ENCODE measurements at regions not wholly inside any gene's neighbourhood (a gene's known extent, or its start where the extent isn't known, plus 50 kb on each side); places are given as distances from the start of the nearest gene placed in this dataset.
"Not testable (repeated sequence)": the region's sequence is repeated elsewhere in the genome, so short reads cannot be mapped to it uniquely, and the experiment has no call there.

GRCh38 chr10:65341323-65341925 lies 1584.4 kb upstream of the LRRTM3 start:
- no peak for DNase-seq

- no peak for DNase-seq
Observed at GRCh38 chr10:65342245-65342644, 1583.6 kb upstream of the LRRTM3 start.

- DNase-seq, result no peak
Observed at GRCh38 chr10:65346466-65346865, 1579.4 kb upstream of the LRRTM3 start.

GRCh38 chr10:65348637-65349036 lies 1577.2 kb upstream of the LRRTM3 start:
- no peak for DNase-seq

GRCh38 chr10:65350611-65351010 lies 1575.2 kb upstream of the LRRTM3 start:
- no peak for DNase-seq

- DNase-seq, result no peak
Observed at GRCh38 chr10:65355141-65355680, 1570.6 kb upstream of the LRRTM3 start.

GRCh38 chr10:65358565-65358964 lies 1567.3 kb upstream of the LRRTM3 start:
- DNase-seq, result no peak

- DNase-seq, result no peak
Observed at GRCh38 chr10:65360497-65360896, 1565.3 kb upstream of the LRRTM3 start.

GRCh38 chr10:65365878-65366277 lies 1560.0 kb upstream of the LRRTM3 start:
- no peak for DNase-seq

- no peak for DNase-seq
Observed at GRCh38 chr10:65367706-65368105, 1558.1 kb upstream of the LRRTM3 start.

GRCh38 chr10:65375528-65375927 lies 1550.3 kb upstream of the LRRTM3 start:
- DNase-seq, result no peak

- no peak for DNase-seq
Observed at GRCh38 chr10:65377687-65378086, 1548.1 kb upstream of the LRRTM3 start.

- DNase-seq, result no peak
Observed at GRCh38 chr10:65394502-65395297, 1531.1 kb upstream of the LRRTM3 start.

GRCh38 chr10:65395631-65396030 lies 1530.2 kb upstream of the LRRTM3 start:
- no peak for DNase-seq

GRCh38 chr10:65396997-65397396 lies 1528.8 kb upstream of the LRRTM3 start:
- no peak for DNase-seq

GRCh38 chr10:65408401-65408800 lies 1517.4 kb upstream of the LRRTM3 start:
- no peak for DNase-seq

GRCh38 chr10:65413001-65413400 lies 1512.8 kb upstream of the LRRTM3 start:
- no peak for DNase-seq

GRCh38 chr10:65415318-65415717 lies 1510.5 kb upstream of the LRRTM3 start:
- DNase-seq, result no peak

GRCh38 chr10:65416094-65416493 lies 1509.7 kb upstream of the LRRTM3 start:
- no peak for DNase-seq

GRCh38 chr10:65419629-65420028 lies 1506.2 kb upstream of the LRRTM3 start:
- DNase-seq, result no peak

GRCh38 chr10:65423043-65423442 lies 1502.8 kb upstream of the LRRTM3 start:
- DNase-seq, result no peak

GRCh38 chr10:65429381-65429780 lies 1496.5 kb upstream of the LRRTM3 start:
- not testable (repeated sequence) for DNase-seq

GRCh38 chr10:65430979-65431378 lies 1494.9 kb upstream of the LRRTM3 start:
- no peak for DNase-seq

- DNase-seq, result no peak
Observed at GRCh38 chr10:65470986-65471385, 1454.8 kb upstream of the LRRTM3 start.
